ENCODE measurements at regions not wholly inside any gene's neighbourhood (a gene's known extent, or its start where the extent isn't known, plus 50 kb on each side); places are given as distances from the start of the nearest gene placed in this dataset.

DNA sequence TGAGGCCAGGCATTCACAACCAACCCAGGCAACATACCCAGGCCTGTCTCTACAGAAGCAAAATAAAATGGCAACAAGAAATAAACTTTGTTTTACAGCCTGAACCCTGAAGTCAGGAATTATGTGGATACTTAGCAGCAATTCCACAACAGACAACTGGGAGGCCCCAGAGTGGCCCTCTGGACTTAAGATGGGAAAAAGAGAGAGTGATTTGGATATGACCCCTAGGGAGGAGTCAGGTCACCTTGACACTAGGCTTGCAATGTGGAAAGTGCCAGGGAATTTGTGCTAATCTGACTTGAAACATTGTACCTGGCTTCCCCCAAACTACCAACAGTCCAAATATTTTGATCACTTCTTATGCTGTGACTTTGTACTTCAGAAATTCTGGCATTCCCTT is 193.1 kb downstream of the PARM1 start:
- H3K4me3 ChIP-seq (ENCODE audit: low read depth, low read length): no peak overlapping the region
- no peak for DNase-seq (ENCODE audit: low read depth)
- TF ChIP-seq, protein P1, sequence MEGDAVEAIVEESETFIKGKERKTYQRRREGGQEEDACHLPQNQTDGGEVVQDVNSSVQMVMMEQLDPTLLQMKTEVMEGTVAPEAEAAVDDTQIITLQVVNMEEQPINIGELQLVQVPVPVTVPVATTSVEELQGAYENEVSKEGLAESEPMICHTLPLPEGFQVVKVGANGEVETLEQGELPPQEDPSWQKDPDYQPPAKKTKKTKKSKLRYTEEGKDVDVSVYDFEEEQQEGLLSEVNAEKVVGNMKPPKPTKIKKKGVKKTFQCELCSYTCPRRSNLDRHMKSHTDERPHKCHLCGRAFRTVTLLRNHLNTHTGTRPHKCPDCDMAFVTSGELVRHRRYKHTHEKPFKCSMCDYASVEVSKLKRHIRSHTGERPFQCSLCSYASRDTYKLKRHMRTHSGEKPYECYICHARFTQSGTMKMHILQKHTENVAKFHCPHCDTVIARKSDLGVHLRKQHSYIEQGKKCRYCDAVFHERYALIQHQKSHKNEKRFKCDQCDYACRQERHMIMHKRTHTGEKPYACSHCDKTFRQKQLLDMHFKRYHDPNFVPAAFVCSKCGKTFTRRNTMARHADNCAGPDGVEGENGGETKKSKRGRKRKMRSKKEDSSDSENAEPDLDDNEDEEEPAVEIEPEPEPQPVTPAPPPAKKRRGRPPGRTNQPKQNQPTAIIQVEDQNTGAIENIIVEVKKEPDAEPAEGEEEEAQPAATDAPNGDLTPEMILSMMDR (IDR thresholded peaks at IDR 0.05; ENCODE audit: insufficient read depth, low read depth, low read length): no peak

DNA sequence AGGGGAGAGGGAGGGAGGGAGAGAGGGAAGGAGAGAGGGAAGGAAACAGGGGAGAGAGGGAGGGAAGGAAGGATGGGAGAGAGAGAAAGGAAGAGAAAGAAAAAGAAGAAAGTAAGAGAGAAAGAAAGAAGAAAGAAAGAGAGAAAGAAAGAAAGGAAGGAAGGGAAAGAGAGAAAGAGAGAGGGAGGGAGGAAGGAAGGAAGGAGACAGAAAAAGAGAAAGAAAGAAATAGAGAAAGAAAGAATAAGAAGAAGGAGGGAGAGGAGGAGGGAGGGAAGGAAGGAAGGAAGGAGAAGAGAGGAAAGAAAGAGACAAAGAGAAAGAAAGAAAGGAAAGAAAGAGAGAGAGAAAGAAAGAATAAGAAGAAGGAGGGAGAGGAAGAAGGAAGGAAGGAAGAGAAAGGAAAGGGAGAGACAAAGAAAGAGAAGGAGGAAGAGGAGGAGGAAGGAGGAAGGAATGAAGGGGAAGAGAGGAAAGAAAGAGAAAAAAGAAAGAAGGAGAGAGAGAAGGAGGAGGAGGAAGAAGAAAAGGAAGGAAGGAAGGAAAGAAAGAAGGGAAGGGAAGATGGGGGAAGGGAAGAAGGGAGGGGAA is 189.6 kb downstream of the PARM1 start:
- no peak for DNase-seq (ENCODE audit: low read depth)
- H3K4me3 ChIP-seq (ENCODE audit: low read depth, low read length): no peak overlapping the region
- TF ChIP-seq, protein P1 (IDR thresholded peaks at IDR 0.05; ENCODE audit: insufficient read depth, low read depth, low read length): no peak

DNA sequence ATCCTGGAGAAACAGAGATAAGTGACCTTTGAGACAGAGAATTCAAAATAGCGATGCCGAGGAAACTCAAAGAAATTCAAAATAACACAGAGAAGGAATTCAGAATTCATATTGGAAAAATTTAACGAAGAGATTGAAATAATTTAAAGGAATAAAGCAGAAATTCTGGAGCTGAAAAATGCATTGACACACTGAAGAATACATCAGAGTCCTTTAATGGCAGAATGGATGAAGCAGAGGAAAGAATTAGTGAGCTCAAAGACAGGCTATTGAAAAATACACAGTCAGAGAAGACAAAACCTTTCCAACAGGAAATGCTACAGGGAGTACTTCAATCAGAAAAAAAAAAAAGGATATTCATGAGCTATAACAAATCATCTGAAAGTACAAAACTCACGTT is 185.8 kb downstream of the PARM1 start:
- TF ChIP-seq, protein P1 (IDR thresholded peaks at IDR 0.05; ENCODE audit: insufficient read depth, low read depth, low read length): no peak
- no peak for DNase-seq (ENCODE audit: low read depth)
- H3K4me3 ChIP-seq (ENCODE audit: low read depth, low read length): no peak overlapping the region

DNA sequence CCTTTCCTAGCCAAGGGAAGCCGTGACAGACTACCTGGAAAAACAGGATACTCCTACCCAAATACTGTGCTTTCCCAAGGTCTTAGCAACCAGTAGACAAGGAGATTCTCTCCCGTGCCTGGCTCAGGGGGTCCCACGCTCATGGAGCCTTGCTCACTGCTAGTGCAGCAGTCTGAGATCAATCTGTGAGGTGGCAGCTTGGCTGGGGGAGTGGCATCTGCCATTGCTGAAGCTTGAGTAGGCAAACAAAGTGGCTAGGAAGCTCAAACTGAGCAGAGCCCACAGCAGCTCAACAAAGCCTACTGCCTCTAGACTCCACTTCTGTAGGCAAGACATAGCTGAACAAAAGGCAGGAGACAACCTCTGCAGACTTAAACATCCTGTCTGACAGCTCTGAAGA is 177.1 kb downstream of the PARM1 start:
- no peak overlapping the region for H3K4me3 ChIP-seq (ENCODE audit: low read depth, low read length)
- TF ChIP-seq, protein P1 (IDR thresholded peaks at IDR 0.05; ENCODE audit: insufficient read depth, low read depth, low read length): no peak
- no peak for DNase-seq (ENCODE audit: low read depth)

DNA sequence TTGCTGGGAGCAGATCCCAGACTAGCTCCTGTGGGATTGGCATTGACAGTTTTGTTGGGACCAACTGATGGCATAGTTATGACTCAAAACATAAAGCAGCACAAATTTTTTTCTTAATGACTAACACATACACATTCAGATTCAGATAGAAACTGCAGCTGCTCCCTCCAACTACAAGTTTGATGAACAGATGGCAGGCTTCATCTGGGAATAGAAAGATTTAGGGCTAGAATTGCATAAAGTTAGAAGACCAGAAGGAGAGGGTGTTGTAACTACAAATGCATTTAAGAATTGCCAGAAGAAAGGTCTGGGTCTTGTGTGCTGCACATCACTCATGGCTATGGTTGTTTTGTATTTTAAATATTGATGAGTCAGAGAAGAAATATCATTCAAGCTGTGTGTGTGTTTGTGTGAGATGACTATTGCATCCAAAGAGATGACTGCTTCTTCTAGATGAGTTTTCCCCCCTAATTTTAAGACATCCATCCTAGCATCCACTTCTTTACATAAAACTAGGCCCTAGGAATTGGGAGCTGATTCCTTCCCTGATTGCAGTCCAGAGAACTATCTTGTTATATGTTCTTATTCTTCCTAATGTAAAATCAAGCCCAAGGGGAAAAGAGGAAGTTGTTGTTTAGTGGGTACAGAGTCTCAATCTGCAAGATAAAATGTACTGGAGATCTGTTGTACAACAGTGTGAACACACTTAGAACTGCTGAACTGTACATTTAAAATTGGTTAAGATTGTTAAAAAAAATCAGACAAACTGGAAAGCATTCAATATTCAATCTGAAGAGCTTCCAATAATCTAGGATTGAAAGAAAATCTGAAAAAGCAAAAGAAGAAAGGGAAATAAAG is 175.1 kb downstream of the PARM1 start:
- TF ChIP-seq, protein P1 (IDR thresholded peaks at IDR 0.05; ENCODE audit: insufficient read depth, low read depth, low read length): no peak
- peak; percentile 7 for DNase-seq (ENCODE audit: low read depth)
- no peak overlapping the region for H3K4me3 ChIP-seq (ENCODE audit: low read depth, low read length)

DNA sequence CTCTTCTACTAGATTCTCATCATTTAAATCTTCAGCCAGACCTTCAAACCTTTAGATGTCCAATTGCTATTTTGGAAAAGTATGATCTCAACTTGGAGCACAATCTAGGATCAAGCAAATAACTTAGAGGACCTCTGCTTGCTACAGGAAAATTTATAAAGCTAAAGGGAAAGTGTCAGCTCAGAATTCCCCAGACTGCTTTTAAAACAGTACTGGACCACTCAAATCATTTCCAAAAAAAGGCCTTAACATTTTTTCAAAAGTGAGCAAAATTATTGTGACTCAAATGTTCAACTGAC is 169.8 kb downstream of the PARM1 start:
- TF ChIP-seq, protein P1 (IDR thresholded peaks at IDR 0.05; ENCODE audit: insufficient read depth, low read depth, low read length): no peak

More for the DNA sequence above, 169.8 kb downstream of the PARM1 start:
- H3K4me3 ChIP-seq (ENCODE audit: low read depth, low read length): no peak overlapping the region
- DNase-seq (ENCODE audit: low read depth): no peak

Measured in fibroblast of villous mesenchyme (primary cell).